Stimulated activated CD4-positive, alpha-beta T cell treated with anti-CD3 and anti-CD28 coated beads, Interleukin-12 subunit alpha, Interleukin-12 subunit beta, amount 100 ng/mL, for 48 hours (primary cell): ENCODE measurements at regions not wholly inside any gene's neighbourhood (a gene's known extent, or its start where the extent isn't known, plus 50 kb on each side); places are given as distances from the start of the nearest gene placed in this dataset.
"Not testable (repeated sequence)": the region's sequence is repeated elsewhere in the genome, so short reads cannot be mapped to it uniquely, and the experiment has no call there.

Experiments used
- DNase-seq, 3 donors: peaks; one replicate each; pipeline ENCODE4 v3.0.0-alpha.2; 2020; ENCODE audit warnings: low read depth in 2 of 3, low spot score in 1 of 3

- no peak for DNase-seq
Measured at GRCh38 chr11:29184939-29185890, 831.6 kb downstream of the KCNA4 start.

DNA sequence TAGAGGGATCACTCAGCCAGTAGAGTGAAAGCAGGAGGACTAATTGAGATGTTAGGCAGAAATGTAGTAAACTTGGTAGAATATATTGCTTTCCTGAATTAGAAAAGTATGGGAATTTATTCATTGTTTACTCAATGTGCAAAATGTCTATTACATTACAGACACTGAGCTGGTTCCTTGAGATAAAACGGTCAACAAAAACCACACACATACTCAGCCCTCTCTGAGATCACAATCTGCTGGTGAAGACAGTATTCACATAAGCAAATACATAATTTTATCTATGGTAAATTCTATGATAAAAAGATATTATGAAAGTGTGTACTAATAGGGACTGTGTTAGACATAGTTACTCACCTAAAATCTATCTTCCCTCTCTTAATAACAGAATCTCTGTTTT, 833.5 kb downstream of the KCNA4 start:
- no peak for DNase-seq

GRCh38 chr11:29173660-29174062, 843.2 kb downstream of the KCNA4 start:
- DNase-seq, result no peak

DNA sequence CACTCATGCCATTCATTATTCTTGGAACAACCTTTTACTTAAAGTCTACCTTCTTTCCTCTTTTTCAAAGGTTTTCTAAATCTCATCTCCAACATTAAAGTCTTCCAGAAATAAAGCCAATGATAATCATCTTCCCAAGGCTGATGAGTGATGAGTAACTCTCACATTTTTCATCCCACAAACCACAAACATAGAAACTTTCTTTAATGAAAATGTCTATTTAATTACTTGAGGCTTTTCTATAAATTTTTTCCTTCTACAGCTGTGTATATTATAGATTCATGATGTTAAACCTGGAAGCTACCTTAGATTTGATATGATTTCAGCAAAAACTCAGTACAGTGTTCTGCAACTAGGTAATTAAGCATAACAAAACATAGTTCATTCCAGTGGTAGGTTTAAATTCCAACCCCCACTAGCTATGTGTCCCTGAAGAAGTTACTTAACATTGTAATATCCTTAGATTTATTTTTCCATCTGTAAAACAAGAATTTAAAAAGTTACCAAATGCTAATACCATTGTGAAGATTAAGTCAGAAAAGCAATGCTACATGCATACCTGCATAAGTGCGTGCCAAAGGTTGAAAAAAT, 845.4 kb downstream of the KCNA4 start:
- no peak for DNase-seq

- no peak for DNase-seq
Measured at GRCh38 chr11:29166306-29166705, 850.5 kb downstream of the KCNA4 start.

- DNase-seq, result no peak
Measured at GRCh38 chr11:29163231-29163630, 853.6 kb downstream of the KCNA4 start.

- no peak for DNase-seq
Measured at GRCh38 chr11:29162491-29162890, 854.3 kb downstream of the KCNA4 start.

DNA sequence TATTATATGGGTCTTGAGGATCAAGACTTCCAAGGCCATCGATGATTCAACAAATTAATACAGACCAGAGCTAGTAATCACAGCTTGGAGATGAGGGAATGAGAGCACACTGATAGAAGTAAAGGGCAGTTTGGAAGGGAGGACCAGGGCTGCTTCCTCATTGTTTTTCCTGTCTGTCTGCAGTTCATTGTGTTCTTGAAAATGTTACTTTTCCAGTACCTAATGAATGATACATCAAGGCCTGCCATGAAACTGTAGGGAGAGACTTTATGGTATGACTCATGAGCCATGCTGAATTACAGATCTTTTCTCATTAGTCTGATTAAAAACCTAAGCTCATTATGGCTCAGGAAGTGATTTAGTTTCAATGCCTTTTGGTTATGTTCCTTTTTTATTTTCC, 855.6 kb downstream of the KCNA4 start:
- DNase-seq, result no peak

DNA sequence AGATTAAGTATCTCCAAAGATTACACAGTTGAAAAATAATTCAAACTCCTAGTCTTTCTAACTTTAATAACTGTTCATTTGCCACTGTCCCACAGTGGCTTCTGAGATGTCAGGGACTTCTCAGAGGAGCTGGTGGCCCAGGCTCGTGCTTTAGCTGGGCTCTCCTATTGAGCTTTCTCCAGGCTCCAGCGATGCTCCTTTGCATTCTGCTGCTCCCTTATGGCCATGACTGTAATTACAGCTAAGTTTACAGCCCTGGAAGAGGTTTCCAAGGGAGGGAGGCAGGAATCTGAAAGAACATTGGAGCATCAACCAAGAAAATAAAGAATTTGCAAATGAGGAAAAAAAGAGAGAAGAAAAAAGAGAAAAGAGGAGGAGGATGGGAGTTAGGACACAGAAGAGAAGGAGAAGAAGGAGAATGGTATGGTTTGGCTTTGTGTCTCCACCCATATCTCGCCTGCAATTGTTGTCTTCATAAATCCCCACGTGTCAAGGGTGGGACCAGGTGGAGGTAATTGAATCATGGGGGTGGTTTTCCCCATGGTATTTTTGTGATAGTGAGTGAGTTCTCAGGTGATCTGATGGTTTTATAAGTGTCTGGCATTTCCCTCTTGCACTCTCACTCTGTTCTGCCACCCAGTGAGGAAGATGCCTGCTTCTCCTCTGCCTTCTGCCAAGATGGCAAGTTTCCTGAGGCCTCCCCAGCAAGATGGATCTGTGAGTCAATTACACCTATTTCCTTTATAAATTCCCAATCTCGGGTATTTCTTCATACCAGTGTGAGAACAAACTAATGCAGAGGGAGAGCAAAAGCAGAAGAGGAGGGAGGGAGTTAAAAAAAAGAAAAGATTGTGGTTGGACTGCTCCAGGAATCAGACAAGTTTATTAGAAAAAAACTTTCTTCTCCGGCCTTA, 857.0 kb downstream of the KCNA4 start:
- DNase-seq, result no peak

DNA sequence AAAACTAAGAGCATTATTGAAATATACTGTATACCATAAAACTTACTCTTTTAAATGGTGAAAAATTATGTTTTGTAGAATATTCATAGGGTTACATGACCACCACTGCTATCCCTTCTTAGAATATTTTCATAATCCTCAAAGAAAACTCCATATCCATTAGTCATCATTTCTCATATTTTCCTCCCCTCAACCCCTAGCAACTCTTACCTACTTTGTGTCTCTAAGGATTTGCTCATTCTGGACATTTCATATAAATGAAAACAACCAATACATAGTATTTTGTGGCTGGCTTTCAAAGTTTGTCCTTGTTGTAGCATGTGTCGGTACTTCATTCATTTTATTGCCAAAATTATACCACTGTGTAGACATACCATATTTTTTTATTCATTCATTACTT, 863.8 kb downstream of the KCNA4 start:
- DNase-seq, result no peak

GRCh38 chr11:29142573-29142972, 874.3 kb downstream of the KCNA4 start:
- not testable (repeated sequence) for DNase-seq

DNA sequence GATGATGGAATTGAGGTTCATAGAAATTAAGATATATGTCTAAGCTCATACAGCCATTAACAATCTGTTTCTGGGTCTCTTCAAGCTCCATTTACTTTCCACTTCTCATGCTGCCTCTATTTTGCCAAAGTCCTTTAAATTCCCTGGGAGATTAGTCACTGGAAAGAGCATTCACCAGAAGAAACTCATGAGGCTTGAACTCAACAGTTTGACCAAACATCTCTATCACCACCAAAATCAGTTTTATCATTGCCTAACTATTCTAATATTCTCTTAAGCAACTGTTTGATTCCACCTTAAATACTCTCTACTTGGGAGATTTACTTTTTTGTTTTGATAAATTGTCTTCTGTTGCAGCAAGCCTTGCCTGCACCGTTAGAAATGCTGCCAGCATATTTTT, 881.3 kb downstream of the KCNA4 start:
- no peak for DNase-seq

DNA sequence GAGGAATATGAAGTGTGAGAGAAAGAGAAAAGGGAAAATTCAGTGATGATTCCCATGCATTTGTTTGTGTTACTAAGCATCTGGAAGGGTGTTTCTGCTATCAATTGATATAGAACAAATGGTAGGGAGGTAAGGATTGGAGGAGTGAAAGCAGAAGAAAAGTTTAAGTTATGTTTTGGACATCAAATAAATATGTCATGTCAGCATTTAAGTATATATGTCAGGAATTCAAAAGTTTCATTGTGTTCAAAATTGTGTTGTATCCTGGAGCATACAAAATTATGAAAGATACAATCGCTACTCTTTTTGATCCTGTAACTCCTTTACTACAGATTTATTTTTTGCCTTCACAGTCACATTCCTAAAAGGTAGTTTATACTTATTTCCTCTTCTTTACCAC, 885.8 kb downstream of the KCNA4 start:
- DNase-seq, result no peak

GRCh38 chr11:29129844-29130243, 887.0 kb downstream of the KCNA4 start:
- DNase-seq, result no peak

GRCh38 chr11:29127461-29127860, 889.4 kb downstream of the KCNA4 start:
- DNase-seq, result no peak

- no peak for DNase-seq
Measured at GRCh38 chr11:29125606-29126005, 891.2 kb downstream of the KCNA4 start.

- no peak for DNase-seq
Measured at GRCh38 chr11:29124470-29124869, 892.4 kb downstream of the KCNA4 start.

- DNase-seq, result no peak
Measured at GRCh38 chr11:29119707-29120618, 896.9 kb downstream of the KCNA4 start.

- DNase-seq, result no peak
Measured at GRCh38 chr11:29119116-29119515, 897.7 kb downstream of the KCNA4 start.

GRCh38 chr11:29100967-29101366, 915.9 kb downstream of the KCNA4 start:
- no peak for DNase-seq

DNA sequence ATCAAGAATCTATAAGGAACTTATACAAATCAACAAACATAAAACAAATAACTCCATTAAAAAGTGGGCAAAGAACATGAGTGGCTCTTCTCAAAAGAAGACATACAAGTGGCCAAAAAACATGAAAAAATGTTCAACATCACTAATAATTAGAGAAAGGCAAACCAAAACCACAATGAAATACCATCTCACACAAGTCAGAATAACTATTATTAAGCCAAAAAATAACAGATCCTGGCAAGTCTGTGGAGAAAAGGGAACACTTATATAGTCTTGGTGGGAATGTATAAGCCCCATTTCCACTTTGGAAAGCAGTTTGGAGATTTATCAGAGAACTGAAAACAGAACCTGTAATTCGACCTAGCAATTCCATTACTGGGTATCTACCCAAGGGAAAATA, 921.0 kb downstream of the KCNA4 start:
- DNase-seq, result no peak
